Calu3 (cell line): ENCODE measurements at regions not wholly inside any gene's neighbourhood (a gene's known extent, or its start where the extent isn't known, plus 50 kb on each side); places are given as distances from the start of the nearest gene placed in this dataset.

Source experiments
- BruUV-seq: library from RNA; stranded (reverse); fragments of 400-500 nt; replicated peaks from 2 replicates; lab custom pipeline; 2021; lab: Mats Ljungman, UMichigan
- CTCF ChIA-PET: fragments of 300-600 bp; sonication (Branson Sonifier 250); formaldehyde crosslinking; loops from one replicate; lab custom pipeline; 2022; ENCODE audit warnings: antibody characterized with exemption; lab: Charles Lee
- DNase-seq: peaks from one replicate; pipeline ENCODE4 v3.0.0; 2022
- H3K27ac Mint-ChIP-seq: one replicate; pipeline ENCODE4 v1.8.0; 2022; ENCODE audit warnings: mixed read lengths; ENCODE audit not compliant: unreplicated experiment
- H3K27me3 Mint-ChIP-seq: one replicate; pipeline ENCODE4 v1.8.0; 2022; ENCODE audit warnings: mixed read lengths; ENCODE audit not compliant: unreplicated experiment
- H3K36me3 Mint-ChIP-seq: one replicate; pipeline ENCODE4 v1.8.0; 2022; ENCODE audit warnings: mild to moderate bottlenecking, moderate library complexity, mixed read lengths; ENCODE audit not compliant: insufficient read depth, unreplicated experiment
- H3K4me1 Mint-ChIP-seq: one replicate; pipeline ENCODE4 v1.8.0; 2022; ENCODE audit warnings: mild to moderate bottlenecking, low read depth, mixed read lengths; ENCODE audit not compliant: unreplicated experiment
- H3K4me3 Mint-ChIP-seq: one replicate; pipeline ENCODE4 v1.8.0; 2022; ENCODE audit warnings: mild to moderate bottlenecking, low read depth, moderate library complexity, mixed read lengths; ENCODE audit not compliant: unreplicated experiment
- H3K9me3 Mint-ChIP-seq: one replicate; pipeline ENCODE4 v1.8.0; 2022; ENCODE audit warnings: low read depth, mixed read lengths; ENCODE audit not compliant: unreplicated experiment
- CTCF ChIP-seq: fragments of 200-600 bp; IDR thresholded peaks from one replicate; pipeline ENCODE4 v1.8.0; 2022; ENCODE audit warnings: antibody characterized with exemption; ENCODE audit not compliant: unreplicated experiment
- intact Hi-C: fragments of 100-400 bp; cut with micrococcal nuclease; formaldehyde crosslinking; loops from one replicate; pipeline ENCODE4 v1.10.0; 2022; ENCODE audit not compliant: unreplicated experiment

DNA sequence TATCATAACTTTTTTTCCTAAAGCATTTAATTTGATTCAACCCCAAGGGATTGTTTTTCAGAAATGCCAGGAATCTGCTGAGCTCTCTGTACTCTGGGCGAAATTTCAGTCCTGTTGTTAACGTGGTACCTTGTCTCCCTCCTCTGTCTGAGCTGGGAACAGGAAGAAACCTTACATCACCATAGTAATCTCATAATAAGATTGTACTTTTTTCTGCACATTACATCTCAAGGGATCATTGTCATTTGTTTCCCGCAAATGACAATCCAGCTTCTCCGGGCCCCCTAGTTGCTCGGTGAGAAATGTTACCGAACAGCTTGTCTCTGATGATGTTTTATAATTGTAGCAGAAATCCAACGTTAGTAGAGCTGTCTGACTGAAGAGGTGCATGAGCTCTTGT, 152.7 kb upstream of the ERCC4 start:
- Mint-ChIP-seq H3K4me3 (no peak overlapping the region), H3K9me3 (no peaks in the 10 kb centered on the region), H3K27me3 (peaks cover 38% of the 10 kb centered on the region), H3K4me1 (no peaks in the 10 kb centered on the region), H3K27ac (no peak overlapping the region), H3K36me3 (no peaks in the 10 kb centered on the region)
- intact Hi-C loops, result no loop called here
- CTCF ChIA-PET, result no interaction called here
- no peak for TF ChIP-seq CTCF
- no TSS peak for BruUV-seq
- DNase-seq, result no peak

- BruUV-seq, result no TSS peak
- peaks cover 3% of the 10 kb centered on the region for H3K9me3 Mint-ChIP-seq
- intact Hi-C loops, result no loop called here
- no peak for DNase-seq
- no peak overlapping the region for H3K27ac Mint-ChIP-seq
- CTCF ChIA-PET, result interaction anchor here (0.6 kb wide), 2 partner anchors 38 to 682 kb away, joined by 4 to 5 read pairs; no protein-coding TSS in a partner anchor
- no peak for TF ChIP-seq CTCF
- H3K4me1 Mint-ChIP-seq, result no peaks in the 10 kb centered on the region
- no peaks in the 10 kb centered on the region for H3K36me3 Mint-ChIP-seq
- no peak overlapping the region for H3K4me3 Mint-ChIP-seq
- peaks cover 47% of the 10 kb centered on the region for H3K27me3 Mint-ChIP-seq
Observed at GRCh38 chr16:13768471-13768870, 151.5 kb upstream of the ERCC4 start.

DNA sequence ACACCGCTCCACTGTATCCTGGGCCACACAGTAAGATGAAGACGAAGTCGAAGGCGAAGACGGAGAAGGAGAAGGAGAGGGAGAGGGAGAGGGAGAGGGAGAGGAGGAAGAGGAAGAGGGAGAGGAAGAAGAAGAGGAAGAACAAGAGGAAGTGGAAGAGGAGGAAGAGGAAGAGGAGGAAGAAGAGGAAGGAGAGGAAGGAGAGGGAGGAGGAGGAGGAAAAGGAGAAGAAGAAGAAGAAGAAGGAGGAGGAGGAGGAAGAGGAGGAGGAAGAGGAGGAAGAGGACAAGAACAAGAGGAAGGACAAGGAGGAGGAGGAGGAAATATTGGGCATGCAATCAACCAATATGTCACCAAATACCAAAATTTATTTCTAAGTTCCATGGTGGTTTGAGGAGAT, 149.5 kb upstream of the ERCC4 start:
- Mint-ChIP-seq H3K4me1 (no peaks in the 10 kb centered on the region), H3K27me3 (peaks cover 51% of the 10 kb centered on the region), H3K9me3 (peaks cover 5% of the 10 kb centered on the region), H3K36me3 (no peaks in the 10 kb centered on the region), H3K27ac (no peak overlapping the region), H3K4me3 (no peak overlapping the region)
- CTCF ChIA-PET, result no interaction called here
- intact Hi-C loops, result no loop called here
- no TSS peak for BruUV-seq
- TF ChIP-seq CTCF, result no peak
- DNase-seq, result no peak

- Mint-ChIP-seq H3K4me3 (no peak overlapping the region), H3K36me3 (no peaks in the 10 kb centered on the region), H3K4me1 (no peaks in the 10 kb centered on the region), H3K27ac (no peak overlapping the region), H3K9me3 (peaks cover 5% of the 10 kb centered on the region), H3K27me3 (peaks cover 45% of the 10 kb centered on the region)
- intact Hi-C loops, result no loop called here
- CTCF ChIA-PET, result no interaction called here
- no peak for DNase-seq
- no peak for TF ChIP-seq CTCF
- no TSS peak for BruUV-seq
Observed at GRCh38 chr16:13772782-13773181, 147.2 kb upstream of the ERCC4 start.
